ENCODE measurements at regions not wholly inside any gene's neighbourhood (a gene's known extent, or its start where the extent isn't known, plus 50 kb on each side); places are given as distances from the start of the nearest gene placed in this dataset.

GRCh38 chr19:31073485-31074198 is 275.6 kb downstream of the TSHZ3 start:
- H3K4me3 ChIP-seq (ENCODE audit: low read depth, low read length) = no peak overlapping the region
- TF ChIP-seq CTCF (IDR thresholded peaks at IDR 0.05; ENCODE audit: insufficient read depth, low read length, poor library complexity, severe bottlenecking) = no peak
- no peak for DNase-seq (ENCODE audit: low read depth)

GRCh38 chr19:31072451-31072850 is 276.8 kb downstream of the TSHZ3 start:
- TF ChIP-seq CTCF (IDR thresholded peaks at IDR 0.05; ENCODE audit: insufficient read depth, low read length, poor library complexity, severe bottlenecking) = no peak
- no peaks in the 10 kb centered on the region for H3K36me3 ChIP-seq (ENCODE audit: control insufficient read depth, insufficient read depth, low read length)
- H3K27me3 ChIP-seq (ENCODE audit: control insufficient read depth, insufficient read depth, low read length) = no peaks in the 10 kb centered on the region
- no peak overlapping the region for H3K4me3 ChIP-seq (ENCODE audit: low read depth, low read length)
- no peak for DNase-seq (ENCODE audit: low read depth)

More at GRCh38 chr19:31073485-31074198, 275.6 kb downstream of the TSHZ3 start:
- H3K27me3 ChIP-seq (ENCODE audit: control insufficient read depth, insufficient read depth, low read length) = no peaks in the 10 kb centered on the region
- no peaks in the 10 kb centered on the region for H3K36me3 ChIP-seq (ENCODE audit: control insufficient read depth, insufficient read depth, low read length)

- no peak for TF ChIP-seq CTCF (IDR thresholded peaks at IDR 0.05; ENCODE audit: insufficient read depth, low read length, poor library complexity, severe bottlenecking)
- no peak overlapping the region for H3K4me3 ChIP-seq (ENCODE audit: low read depth, low read length)
- no peaks in the 10 kb centered on the region for H3K27me3 ChIP-seq (ENCODE audit: control insufficient read depth, insufficient read depth, low read length)
- DNase-seq (ENCODE audit: low read depth) = no peak
- H3K36me3 ChIP-seq (ENCODE audit: control insufficient read depth, insufficient read depth, low read length) = no peaks in the 10 kb centered on the region
Measured at GRCh38 chr19:31071136-31071855, 277.9 kb downstream of the TSHZ3 start.

- Histone ChIP-seq H3K4me3 (ENCODE audit: low read depth, low read length) (no peak overlapping the region), H3K27me3 (ENCODE audit: control insufficient read depth, insufficient read depth, low read length) (no peaks in the 10 kb centered on the region), H3K36me3 (ENCODE audit: control insufficient read depth, insufficient read depth, low read length) (no peaks in the 10 kb centered on the region)
- DNase-seq (ENCODE audit: low read depth) = no peak
- no peak for TF ChIP-seq CTCF (IDR thresholded peaks at IDR 0.05; ENCODE audit: insufficient read depth, low read length, poor library complexity, severe bottlenecking)
Measured at GRCh38 chr19:31070146-31071065, 278.8 kb downstream of the TSHZ3 start.

GRCh38 chr19:31068268-31068667 is 281.0 kb downstream of the TSHZ3 start:
- no peak overlapping the region for H3K4me3 ChIP-seq (ENCODE audit: low read depth, low read length)
- TF ChIP-seq CTCF (IDR thresholded peaks at IDR 0.05; ENCODE audit: insufficient read depth, low read length, poor library complexity, severe bottlenecking) = no peak
- H3K27me3 ChIP-seq (ENCODE audit: control insufficient read depth, insufficient read depth, low read length) = no peaks in the 10 kb centered on the region
- H3K36me3 ChIP-seq (ENCODE audit: control insufficient read depth, insufficient read depth, low read length) = no peaks in the 10 kb centered on the region
- no peak for DNase-seq (ENCODE audit: low read depth)

Data from kidney epithelial cell (primary cell).